ENCODE measurements at regions not wholly inside any gene's neighbourhood (a gene's known extent, or its start where the extent isn't known, plus 50 kb on each side); places are given as distances from the start of the nearest gene placed in this dataset.

DNA sequence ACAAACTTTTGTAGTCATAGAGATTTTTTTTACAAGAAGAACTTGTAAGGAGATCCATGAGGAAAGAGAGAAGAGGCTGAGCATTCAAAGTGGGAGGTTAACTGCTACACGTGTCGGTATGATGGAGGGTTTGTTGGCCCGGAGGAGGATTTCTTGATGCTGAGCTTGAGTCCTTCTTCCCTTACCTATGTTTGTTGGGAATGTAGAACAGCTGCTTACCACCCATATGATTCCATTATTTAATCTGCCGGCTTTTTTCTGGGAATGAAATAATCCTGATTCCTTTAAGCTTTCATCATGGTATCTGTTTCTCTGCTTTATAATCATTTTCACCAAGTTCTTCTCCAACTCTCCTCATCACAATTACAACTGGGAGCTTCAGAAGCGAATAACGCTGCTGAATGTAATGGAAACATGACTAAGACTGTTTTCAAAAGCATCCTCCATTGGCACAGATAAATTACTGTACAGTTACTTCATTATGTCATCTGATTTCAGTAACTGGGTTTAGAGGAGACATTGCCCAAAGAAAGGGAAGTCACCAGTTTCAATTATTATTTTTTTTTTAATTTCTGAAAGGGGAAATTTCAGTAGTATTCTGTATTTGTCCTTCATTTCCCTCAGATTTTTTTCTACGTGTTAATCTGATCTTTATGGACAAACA, 420.6 kb downstream of the SPRY1 start:
- Histone ChIP-seq H3K27ac (ENCODE audit: low read depth, low read length) (no peak overlapping the region), H3K4me2 (ENCODE audit: low read length) (no peak overlapping the region), H3K4me1 (ENCODE audit: insufficient read depth, low read length) (no peaks in the 10 kb centered on the region), H3K27me3 (ENCODE audit: insufficient read depth, low read length) (no peaks in the 10 kb centered on the region), H3K4me3 (ENCODE audit: insufficient read depth, low read depth, low read length) (no peak overlapping the region), H3K79me2 (ENCODE audit: insufficient read depth, low read length) (no peaks in the 10 kb centered on the region), H3K9ac (ENCODE audit: low read length) (no peak overlapping the region), H3K9me3 (ENCODE audit: insufficient read depth, low read depth, low read length) (no peaks in the 10 kb centered on the region), H2AFZ (ENCODE audit: low read depth, low read length) (no peak overlapping the region), H4K20me1 (ENCODE audit: insufficient read depth, low read length) (no peaks in the 10 kb centered on the region), H3K36me3 (ENCODE audit: insufficient read depth, low read length) (no peaks in the 10 kb centered on the region)
- no peaks in the 10 kb centered on the region for H3K9me3 Mint-ChIP-seq (ENCODE audit: unreplicated experiment)
- no peak overlapping the region for H3K27ac Mint-ChIP-seq (ENCODE audit: unreplicated experiment)
- no peaks in the 10 kb centered on the region for H3K36me3 Mint-ChIP-seq (ENCODE audit: low read depth, unreplicated experiment)
- H3K4me3 Mint-ChIP-seq (ENCODE audit: unreplicated experiment), result no peak overlapping the region
- H3K27me3 Mint-ChIP-seq (ENCODE audit: low read depth, unreplicated experiment), result no peaks in the 10 kb centered on the region
- DNase-seq (ENCODE audit: low read depth), result no peak
- TF ChIP-seq EZH2 (IDR thresholded peaks at IDR 0.05; ENCODE audit: insufficient read depth, low read length), result no peak
- TF ChIP-seq, protein P1, sequence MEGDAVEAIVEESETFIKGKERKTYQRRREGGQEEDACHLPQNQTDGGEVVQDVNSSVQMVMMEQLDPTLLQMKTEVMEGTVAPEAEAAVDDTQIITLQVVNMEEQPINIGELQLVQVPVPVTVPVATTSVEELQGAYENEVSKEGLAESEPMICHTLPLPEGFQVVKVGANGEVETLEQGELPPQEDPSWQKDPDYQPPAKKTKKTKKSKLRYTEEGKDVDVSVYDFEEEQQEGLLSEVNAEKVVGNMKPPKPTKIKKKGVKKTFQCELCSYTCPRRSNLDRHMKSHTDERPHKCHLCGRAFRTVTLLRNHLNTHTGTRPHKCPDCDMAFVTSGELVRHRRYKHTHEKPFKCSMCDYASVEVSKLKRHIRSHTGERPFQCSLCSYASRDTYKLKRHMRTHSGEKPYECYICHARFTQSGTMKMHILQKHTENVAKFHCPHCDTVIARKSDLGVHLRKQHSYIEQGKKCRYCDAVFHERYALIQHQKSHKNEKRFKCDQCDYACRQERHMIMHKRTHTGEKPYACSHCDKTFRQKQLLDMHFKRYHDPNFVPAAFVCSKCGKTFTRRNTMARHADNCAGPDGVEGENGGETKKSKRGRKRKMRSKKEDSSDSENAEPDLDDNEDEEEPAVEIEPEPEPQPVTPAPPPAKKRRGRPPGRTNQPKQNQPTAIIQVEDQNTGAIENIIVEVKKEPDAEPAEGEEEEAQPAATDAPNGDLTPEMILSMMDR (IDR thresholded peaks at IDR 0.05; ENCODE audit: insufficient read depth, low read depth, low read length), result no peak
- H3K4me1 Mint-ChIP-seq (ENCODE audit: low read depth, unreplicated experiment), result no peaks in the 10 kb centered on the region
- FAIRE-seq, result no peak

DNA sequence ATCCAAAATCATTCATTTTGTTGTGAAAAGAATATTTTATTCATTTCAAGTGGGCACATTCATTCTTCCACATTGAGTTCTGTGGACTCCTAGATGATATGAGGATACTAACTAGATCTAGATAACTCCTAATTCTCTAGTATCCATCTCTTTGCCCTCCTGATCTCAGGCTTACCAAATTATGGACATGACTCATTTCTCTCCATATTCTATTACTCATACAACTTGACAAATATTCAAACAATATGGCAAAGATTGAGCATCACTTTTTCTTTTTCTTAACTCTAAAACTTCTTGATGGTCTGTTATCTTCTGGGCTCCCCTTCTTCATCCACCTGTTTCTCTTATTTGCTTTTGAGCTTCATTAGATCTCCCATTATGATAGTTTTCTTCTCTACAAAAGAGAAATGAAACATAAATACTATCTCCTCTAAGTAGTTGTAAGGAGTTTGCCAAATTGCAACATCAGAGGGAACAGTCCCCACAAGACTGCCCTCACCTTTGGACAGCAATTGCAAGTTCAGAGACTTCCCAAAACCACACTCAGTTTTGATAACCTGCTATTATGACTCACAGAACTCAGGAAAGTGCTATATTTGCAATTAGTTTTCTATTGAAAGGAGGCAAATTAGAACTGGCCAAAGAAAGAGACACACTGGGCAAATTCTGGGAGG, 422.9 kb downstream of the SPRY1 start:
- H3K9me3 Mint-ChIP-seq (ENCODE audit: unreplicated experiment), result peaks cover 7% of the 10 kb centered on the region
- Histone ChIP-seq H3K27ac (ENCODE audit: low read depth, low read length) (no peak overlapping the region), H3K4me3 (ENCODE audit: insufficient read depth, low read depth, low read length) (no peak overlapping the region), H3K79me2 (ENCODE audit: insufficient read depth, low read length) (no peaks in the 10 kb centered on the region), H3K27me3 (ENCODE audit: insufficient read depth, low read length) (no peaks in the 10 kb centered on the region), H3K4me2 (ENCODE audit: low read length) (no peak overlapping the region), H3K4me1 (ENCODE audit: insufficient read depth, low read length) (no peaks in the 10 kb centered on the region), H4K20me1 (ENCODE audit: insufficient read depth, low read length) (no peaks in the 10 kb centered on the region), H3K36me3 (ENCODE audit: insufficient read depth, low read length) (no peaks in the 10 kb centered on the region), H3K9ac (ENCODE audit: low read length) (no peak overlapping the region), H2AFZ (ENCODE audit: low read depth, low read length) (no peak overlapping the region), H3K9me3 (ENCODE audit: insufficient read depth, low read depth, low read length) (no peaks in the 10 kb centered on the region)
- no peak overlapping the region for H3K4me3 Mint-ChIP-seq (ENCODE audit: unreplicated experiment)
- peak; percentile 39 for FAIRE-seq
- H3K27me3 Mint-ChIP-seq (ENCODE audit: low read depth, unreplicated experiment), result no peaks in the 10 kb centered on the region
- H3K36me3 Mint-ChIP-seq (ENCODE audit: low read depth, unreplicated experiment), result peaks cover 2% of the 10 kb centered on the region
- DNase-seq (ENCODE audit: low read depth), result no peak
- TF ChIP-seq, protein P1 (IDR thresholded peaks at IDR 0.05; ENCODE audit: insufficient read depth, low read depth, low read length), result no peak
- TF ChIP-seq EZH2 (IDR thresholded peaks at IDR 0.05; ENCODE audit: insufficient read depth, low read length), result no peak
- H3K27ac Mint-ChIP-seq (ENCODE audit: unreplicated experiment), result no peak overlapping the region
- H3K4me1 Mint-ChIP-seq (ENCODE audit: low read depth, unreplicated experiment), result peaks cover 5% of the 10 kb centered on the region

DNA sequence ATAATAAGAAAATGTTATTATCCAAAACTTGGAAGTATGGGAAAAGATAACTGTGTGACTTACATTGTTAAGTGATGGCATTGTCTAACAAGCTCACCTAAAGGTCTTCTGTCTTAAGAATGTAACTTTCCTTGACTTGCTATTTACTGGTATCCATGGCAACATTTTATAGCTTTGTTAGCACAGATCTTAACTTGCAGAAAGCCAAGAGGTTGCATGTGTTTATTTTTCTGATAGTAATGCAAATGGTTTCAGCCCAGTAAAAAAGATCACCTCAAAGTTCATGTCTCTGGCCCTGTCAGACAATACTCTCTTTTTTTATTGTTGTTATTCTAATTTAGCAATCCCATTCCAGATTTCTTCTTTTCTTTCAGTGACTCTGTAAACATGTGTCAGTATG, 425.3 kb downstream of the SPRY1 start:
- Histone ChIP-seq H3K27ac (ENCODE audit: low read depth, low read length) (no peak overlapping the region), H2AFZ (ENCODE audit: low read depth, low read length) (no peak overlapping the region), H3K79me2 (ENCODE audit: insufficient read depth, low read length) (no peaks in the 10 kb centered on the region), H3K9ac (ENCODE audit: low read length) (no peak overlapping the region), H3K27me3 (ENCODE audit: insufficient read depth, low read length) (no peaks in the 10 kb centered on the region), H3K4me1 (ENCODE audit: insufficient read depth, low read length) (peaks cover 6% of the 10 kb centered on the region), H3K4me2 (ENCODE audit: low read length) (no peak overlapping the region), H3K4me3 (ENCODE audit: insufficient read depth, low read depth, low read length) (no peak overlapping the region), H3K9me3 (ENCODE audit: insufficient read depth, low read depth, low read length) (no peaks in the 10 kb centered on the region), H3K36me3 (ENCODE audit: insufficient read depth, low read length) (no peaks in the 10 kb centered on the region), H4K20me1 (ENCODE audit: insufficient read depth, low read length) (no peaks in the 10 kb centered on the region)
- H3K9me3 Mint-ChIP-seq (ENCODE audit: unreplicated experiment), result peaks cover 7% of the 10 kb centered on the region
- FAIRE-seq, result no peak
- no peak overlapping the region for H3K4me3 Mint-ChIP-seq (ENCODE audit: unreplicated experiment)
- H3K36me3 Mint-ChIP-seq (ENCODE audit: low read depth, unreplicated experiment), result peaks cover 2% of the 10 kb centered on the region
- peaks cover 21% of the 10 kb centered on the region for H3K4me1 Mint-ChIP-seq (ENCODE audit: low read depth, unreplicated experiment)
- H3K27me3 Mint-ChIP-seq (ENCODE audit: low read depth, unreplicated experiment), result no peaks in the 10 kb centered on the region
- TF ChIP-seq, protein P1 (IDR thresholded peaks at IDR 0.05; ENCODE audit: insufficient read depth, low read depth, low read length), result no peak
- TF ChIP-seq EZH2 (IDR thresholded peaks at IDR 0.05; ENCODE audit: insufficient read depth, low read length), result no peak
- H3K27ac Mint-ChIP-seq (ENCODE audit: unreplicated experiment), result no peak overlapping the region
- DNase-seq (ENCODE audit: low read depth), result peak; percentile 68
